C4-2B (cell line): ENCODE measurements at regions not wholly inside any gene's neighbourhood (a gene's known extent, or its start where the extent isn't known, plus 50 kb on each side); places are given as distances from the start of the nearest gene placed in this dataset.

Experiments used
- CTCF ChIP-seq: fragments of 450-650 bp; conservative IDR thresholded peaks from 2 replicates; pipeline ENCODE4 v1.5.1; 2017; ENCODE audit warnings: mild to moderate bottlenecking
- ZFX ChIP-seq: fragments of 450-650 bp; IDR thresholded peaks from 2 replicates; pipeline ENCODE4 v1.6.1; 2017

GRCh38 chr4:163273922-163274321 is 58.5 kb downstream of the NPY1R start:
- no peak for TF ChIP-seq CTCF
- TF ChIP-seq ZFX = no peak
